HepG2 (cell line): ENCODE measurements at regions not wholly inside any gene's neighbourhood (a gene's known extent, or its start where the extent isn't known, plus 50 kb on each side); places are given as distances from the start of the nearest gene placed in this dataset.

Source experiments
- ATAC-seq: fragments of 200-7000 bp; cut with Tn5 transposase; 3 replicates; pipeline ENCODE4 v1.9.1; 2020; ENCODE audit warnings: mild to moderate bottlenecking, moderate library complexity
- BruUV-seq: library from RNA; stranded (reverse); fragments of 400-500 nt; replicated peaks from 2 replicates; lab custom pipeline; 2021; lab: Mats Ljungman, UMichigan
- CTCF ChIA-PET: fragments of 300-600 bp; formaldehyde crosslinking; extraction: SDS; loops from one replicate; lab custom pipeline; 2021; ENCODE audit warnings: low total read pairs, inconsistent platforms, low intra/inter-chr PET ratio; lab: Yijun Ruan, JAX
- POLR2A ChIA-PET: fragments of 350-600 bp; sonication (Branson Sonifier 250); formaldehyde crosslinking; loops from one replicate; lab custom pipeline; 2020; ENCODE audit warnings: antibody characterized with exemption, inconsistent platforms; lab: Yijun Ruan, JAX
- DNase-seq: peaks from one replicate; pipeline ENCODE4 v3.0.0-alpha.2; 2015; ENCODE audit warnings: low spot score
- FAIRE-seq: peaks from 3 replicates; lab custom pipeline; 2011; peaks lifted over from hg19 to GRCh38; lab: Jason Lieb, UNC
- H2AFZ ChIP-seq: one replicate; pipeline ENCODE4 v1.6.1; 2011; ENCODE audit warnings: low read length, inconsistent platforms
- H3K27ac ChIP-seq: fragments of 300-600 bp; 3 replicates; pipeline ENCODE4 v1.8.0; 2011; ENCODE audit warnings: mixed run types, mild to moderate bottlenecking, mixed read lengths, low read length, inconsistent platforms; ENCODE audit not compliant: insufficient read depth; ENCODE audit errors: extremely low read length
- H3K27me3 ChIP-seq, 2 experiments: fragments of 200-600 bp in 1 of 2; 2 replicates in 1 of 2; 3 replicates in 1 of 2; pipeline versions ENCODE4 v1.6.0 to v1.8.0; 2011; ENCODE audit warnings: low read length in 2 of 2, mild to moderate bottlenecking in 2 of 2, moderate library complexity in 2 of 2, inconsistent platforms in 1 of 2; ENCODE audit not compliant: insufficient read depth in 2 of 2, control insufficient read depth in 1 of 2
- H3K36me3 ChIP-seq, 2 experiments: fragments of 200-600 bp in 1 of 2; replicated peaks in 1 of 2; 2 replicates in 1 of 2; 3 replicates in 1 of 2; pipeline versions ENCODE4 v1.5.1 to v1.8.0; 2011; ENCODE audit warnings: low read length in 2 of 2, inconsistent platforms in 1 of 2; ENCODE audit not compliant: insufficient read depth in 2 of 2, control insufficient read depth in 1 of 2
- H3K4me1 ChIP-seq: 2 replicates; pipeline ENCODE4 v1.5.1; 2012; ENCODE audit warnings: low read length, inconsistent platforms; ENCODE audit not compliant: insufficient read depth
- H3K4me2 ChIP-seq: 2 replicates; pipeline ENCODE4 v1.6.0; 2011; ENCODE audit warnings: low read depth, low read length, inconsistent platforms
- H3K4me3 ChIP-seq, 3 experiments: fragments of 200-600 bp in 1 of 3; sonication (generic), shearing (Covaris generic) in 1 of 3; replicated peaks in 1 of 3; 2 replicates each; pipeline ENCODE4 v1.5.1; 2011 to 2016; ENCODE audit warnings: low read length in 3 of 3, inconsistent platforms in 2 of 3, low read depth in 2 of 3, mild to moderate bottlenecking in 2 of 3, control low read depth in 1 of 3, mixed read lengths in 1 of 3; ENCODE audit not compliant: insufficient read depth in 1 of 3
- H3K79me2 ChIP-seq: one replicate; pipeline ENCODE4 v1.6.1; 2011; ENCODE audit warnings: low read length, inconsistent platforms; ENCODE audit not compliant: insufficient read depth
- H3K9ac ChIP-seq: 2 replicates; pipeline ENCODE4 v1.6.0; 2011; ENCODE audit warnings: mild to moderate bottlenecking, low read depth, low read length, inconsistent platforms; ENCODE audit not compliant: insufficient read depth
- H3K9me3 ChIP-seq: 2 replicates; pipeline ENCODE4 v1.5.1; 2012; ENCODE audit warnings: mild to moderate bottlenecking, low read length
- H4K20me1 ChIP-seq: 2 replicates; pipeline ENCODE4 v1.6.0; 2011; ENCODE audit warnings: inconsistent platforms, mild to moderate bottlenecking, low read length, moderate library complexity; ENCODE audit not compliant: insufficient read depth
- ATM ChIP-seq: fragments of 450-650 bp; IDR thresholded peaks from 2 replicates; pipeline ENCODE4 v1.7.1; 2017; ENCODE audit warnings: mild to moderate bottlenecking, borderline replicate concordance
- CBX1 ChIP-seq: IDR thresholded peaks from one replicate; pipeline ENCODE4 v1.6.1; 2016; ENCODE audit warnings: antibody characterized with exemption, low read depth
- IKZF5 ChIP-seq: IDR thresholded peaks from 2 replicates; pipeline ENCODE4 v1.6.1; 2018; ENCODE audit warnings: missing genetic modification reagents, mild to moderate bottlenecking, missing compliant biosample characterization
- KDM5B ChIP-seq: sonication (generic); formaldehyde crosslinking; IDR thresholded peaks from 2 replicates; pipeline ENCODE4 v1.4.0; 2020; ENCODE audit warnings: missing genetic modification reagents, mild to moderate bottlenecking, borderline replicate concordance
- KMT2B ChIP-seq: IDR thresholded peaks from 2 replicates; pipeline ENCODE4 v1.6.1; 2016; ENCODE audit warnings: missing genetic modification reagents, missing compliant biosample characterization
- MAFK ChIP-seq, 2 experiments: IDR thresholded peaks in 1 of 2; conservative IDR thresholded peaks in 1 of 2; 2 replicates each; pipeline ENCODE4 v1.6.1; 2011; ENCODE audit warnings: improper control_type of control experiment in 2 of 2, low read length in 2 of 2
- RAD21 ChIP-seq: fragments of 450-650 bp; formaldehyde crosslinking; IDR thresholded peaks from 2 replicates; pipeline ENCODE4 v1.5.0; 2020; ENCODE audit warnings: mild to moderate bottlenecking
- RFX1 ChIP-seq: fragments of 450-650 bp; IDR thresholded peaks from 2 replicates; pipeline ENCODE4 v1.6.1; 2017
- THAP9 ChIP-seq: sonication (generic); formaldehyde crosslinking; IDR thresholded peaks from 2 replicates; pipeline ENCODE4; 2020; ENCODE audit warnings: missing genetic modification reagents, mild to moderate bottlenecking, borderline replicate concordance
- ZFP37 ChIP-seq: sonication (generic); formaldehyde crosslinking; IDR thresholded peaks from 2 replicates; pipeline ENCODE4 v1.4.0; 2020; ENCODE audit warnings: missing genetic modification reagents, borderline replicate concordance
- ZNF234 ChIP-seq: sonication (generic); formaldehyde crosslinking; conservative IDR thresholded peaks from 2 replicates; pipeline ENCODE4 v1.5.1; 2020; ENCODE audit warnings: mild to moderate bottlenecking, missing genetic modification reagents
- ZNF510 ChIP-seq: sonication (generic); formaldehyde crosslinking; IDR thresholded peaks from 2 replicates; pipeline ENCODE4 v1.4.0; 2020; ENCODE audit warnings: low read depth, mild to moderate bottlenecking, missing genetic modification reagents
- WGBS: methylation state at CpG from one replicate; pipeline ENCODE4 v1.1.6; 2017; ENCODE audit warnings: low lambda C conversion rate; 5-methylcytosine and 5-hydroxymethylcytosine counted together
- in situ Hi-C: cut with HindIII; loops from 2 replicates; pipeline ENCODE4 v1.10.0; 2017; ENCODE audit warnings: low pct_unique_long_range_greater_than_20kb; ENCODE audit not compliant: extremely low pct_ligation_motif_present
- intact Hi-C: fragments of 100-400 bp; cut with micrococcal nuclease; formaldehyde crosslinking; loops from one replicate; pipeline ENCODE4 v1.10.0; 2022; ENCODE audit not compliant: unreplicated experiment

GRCh38 chr4:81606166-81606565 lies 134.5 kb upstream of the RASGEF1B start (continued):
- TF ChIP-seq ZNF234 (CRISPR knock-in tag) (no peak), RAD21 (CRISPR knock-in tag) (no peak), ZNF510 (CRISPR knock-in tag) (no peak)

- no peak overlapping the region for H3K27ac ChIP-seq
- in situ Hi-C loops (no loop called here), intact Hi-C loops (no loop called here)
- H3K4me1 ChIP-seq: peaks cover 8% of the 10 kb centered on the region; the same call in 1 of the 2 replicates
- no peak for DNase-seq
- H3K9me3 ChIP-seq: no peaks in the 10 kb centered on the region
- ATAC-seq: no peak
- H4K20me1 ChIP-seq: no peaks in the 10 kb centered on the region
- 43% methylated on average over 2 of the region's 2 CpGs for WGBS
- H3K4me3 ChIP-seq: no peak overlapping the region
- no peak overlapping the region for H3K9ac ChIP-seq
- no TSS peak for BruUV-seq
- no peak overlapping the region for H3K4me2 ChIP-seq
- TF ChIP-seq RFX1 (peak; percentile 12; the same call in 1 of the 2 replicates), CBX1 (no peak)
- H2AFZ ChIP-seq: no peak overlapping the region
- H3K79me2 ChIP-seq: no peaks in the 10 kb centered on the region
- no peaks in the 10 kb centered on the region for H3K36me3 ChIP-seq
- ChIA-PET POLR2A (no interaction called here), CTCF (no interaction called here)
- FAIRE-seq: no peak
- no peaks in the 10 kb centered on the region; a peak in 1 of 5 replicates for H3K27me3 ChIP-seq
Observed at GRCh38 chr4:81605271-81605670, 133.6 kb upstream of the RASGEF1B start.

- Histone ChIP-seq H3K27ac (no peak overlapping the region), H3K4me2 (no peak overlapping the region), H2AFZ (no peak overlapping the region), H4K20me1 (no peaks in the 10 kb centered on the region), H3K36me3 (no peaks in the 10 kb centered on the region), H3K9me3 (no peaks in the 10 kb centered on the region), H3K79me2 (no peaks in the 10 kb centered on the region), H3K4me1 (peaks cover 8% of the 10 kb centered on the region; the same call in 1 of the 2 replicates), H3K9ac (no peak overlapping the region), H3K27me3 (no peaks in the 10 kb centered on the region; a peak in 1 of 5 replicates), H3K4me3 (no peak overlapping the region)
- POLR2A ChIA-PET: no interaction called here
- no peak for FAIRE-seq
- in situ Hi-C loops (no loop called here), intact Hi-C loops (no loop called here)
- 44% methylated on average over 2 of the region's 3 CpGs for whole genome bisulfite sequencing
- no TSS peak for BruUV-seq
- no peak for DNase-seq
- CTCF ChIA-PET: no interaction called here
- no peak for ATAC-seq
- TF ChIP-seq KDM5B (CRISPR knock-in tag): no peak
- TF ChIP-seq ATM: no peak
- TF ChIP-seq IKZF5 (CRISPR knock-in tag): no peak
- no peak for TF ChIP-seq KMT2B (CRISPR knock-in tag)
- TF ChIP-seq MAFK (conservative IDR thresholded peaks at IDR 0.05 in 1 of 2, IDR thresholded peaks at IDR 0.05 in 1 of 2; ENCODE audit: low read length in 2 of 2): no peak
- no peak for TF ChIP-seq THAP9 (CRISPR knock-in tag)
- TF ChIP-seq ZFP37 (CRISPR knock-in tag): no peak
Observed at GRCh38 chr4:81604683-81605218, 133.0 kb upstream of the RASGEF1B start.
